ENCODE measurements at regions not wholly inside any gene's neighbourhood (a gene's known extent, or its start where the extent isn't known, plus 50 kb on each side); places are given as distances from the start of the nearest gene placed in this dataset.

GRCh38 chr5:31091501-31091900 is 102.0 kb upstream of the CDH6 start:
- H2AFZ ChIP-seq (ENCODE audit: low read length), result no peak overlapping the region
- no peak overlapping the region for H3K4me3 Mint-ChIP-seq
- no peaks in the 10 kb centered on the region for H4K20me1 ChIP-seq (ENCODE audit: control insufficient read depth, insufficient read depth, insufficient read length)
- H3K36me3 Mint-ChIP-seq (ENCODE audit: insufficient read depth in 1 of 3, low read depth in 3 of 3), result peaks cover 2 to 10% (median 3%) of the 10 kb centered on the region in 3 experiments; a peak in 6 of 7 replicates
- peaks cover 10 to 16% of the 10 kb centered on the region in 2 experiments for H3K4me1 Mint-ChIP-seq
- H3K27me3 ChIP-seq (ENCODE audit: insufficient read depth, low read length), result no peaks in the 10 kb centered on the region
- no peak overlapping the region for H3K56ac ChIP-seq (ENCODE audit: insufficient read length, low read depth, low read length)
- TF ChIP-seq, protein P1, sequence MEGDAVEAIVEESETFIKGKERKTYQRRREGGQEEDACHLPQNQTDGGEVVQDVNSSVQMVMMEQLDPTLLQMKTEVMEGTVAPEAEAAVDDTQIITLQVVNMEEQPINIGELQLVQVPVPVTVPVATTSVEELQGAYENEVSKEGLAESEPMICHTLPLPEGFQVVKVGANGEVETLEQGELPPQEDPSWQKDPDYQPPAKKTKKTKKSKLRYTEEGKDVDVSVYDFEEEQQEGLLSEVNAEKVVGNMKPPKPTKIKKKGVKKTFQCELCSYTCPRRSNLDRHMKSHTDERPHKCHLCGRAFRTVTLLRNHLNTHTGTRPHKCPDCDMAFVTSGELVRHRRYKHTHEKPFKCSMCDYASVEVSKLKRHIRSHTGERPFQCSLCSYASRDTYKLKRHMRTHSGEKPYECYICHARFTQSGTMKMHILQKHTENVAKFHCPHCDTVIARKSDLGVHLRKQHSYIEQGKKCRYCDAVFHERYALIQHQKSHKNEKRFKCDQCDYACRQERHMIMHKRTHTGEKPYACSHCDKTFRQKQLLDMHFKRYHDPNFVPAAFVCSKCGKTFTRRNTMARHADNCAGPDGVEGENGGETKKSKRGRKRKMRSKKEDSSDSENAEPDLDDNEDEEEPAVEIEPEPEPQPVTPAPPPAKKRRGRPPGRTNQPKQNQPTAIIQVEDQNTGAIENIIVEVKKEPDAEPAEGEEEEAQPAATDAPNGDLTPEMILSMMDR (conservative IDR thresholded peaks at IDR 0.05), result no peak
- H3K18ac ChIP-seq (ENCODE audit: insufficient read length, low read depth, low read length), result no peak overlapping the region
- H3K23me2 ChIP-seq (ENCODE audit: insufficient read length, low read depth, low read length, poor library complexity, severe bottlenecking), result no peaks in the 10 kb centered on the region
- H3K79me2 ChIP-seq (ENCODE audit: insufficient read depth, low read length), result no peaks in the 10 kb centered on the region
- no peak overlapping the region for H3T11ph ChIP-seq (ENCODE audit: low read length)
- H3K79me1 ChIP-seq (ENCODE audit: insufficient read depth, low read depth, low read length, poor library complexity, severe bottlenecking), result no peaks in the 10 kb centered on the region
- no peak overlapping the region for H3K14ac ChIP-seq (ENCODE audit: insufficient read depth, low read length)
- H2BK15ac ChIP-seq (ENCODE audit: low read depth, low read length), result no peak overlapping the region
- no peak overlapping the region for H3K27ac ChIP-seq (ENCODE audit: insufficient read length, low read depth, low read length)
- no peak overlapping the region for H3K23ac ChIP-seq (ENCODE audit: insufficient read length, low read depth, low read length)
- no peaks in the 10 kb centered on the region; the same call in 1 of the 2 replicates for H3K27me3 Mint-ChIP-seq (ENCODE audit: low read depth)
- no peak overlapping the region for H2BK20ac ChIP-seq (ENCODE audit: low read depth, low read length, poor library complexity, severe bottlenecking)
- H3K4me1 ChIP-seq (ENCODE audit: insufficient read depth, low read length), result no peaks in the 10 kb centered on the region
- H3K9me3 ChIP-seq (ENCODE audit: control insufficient read depth, low read depth, low read length), result no peaks in the 10 kb centered on the region
- H3K4ac ChIP-seq (ENCODE audit: low read depth, low read length), result no peak overlapping the region
- H3K9me3 Mint-ChIP-seq, result peaks cover 4 to 6% of the 10 kb centered on the region in 2 experiments
- H3K9ac ChIP-seq (ENCODE audit: extremely low read depth, insufficient read length, low read length), result no peak overlapping the region
- H4K91ac ChIP-seq (ENCODE audit: insufficient read length, low read depth, low read length), result no peak overlapping the region
- no peak overlapping the region for H3K4me2 ChIP-seq (ENCODE audit: insufficient read depth, insufficient read length, low read length)
- H2AK5ac ChIP-seq (ENCODE audit: insufficient read length, low read length), result no peak overlapping the region
- WGBS (ENCODE audit: extremely low coverage, insufficient read length, low lambda C conversion rate), result no CpG with 5 or more reads among the region's 5 CpGs
- no peak overlapping the region for H3K27ac Mint-ChIP-seq
- no peak for DNase-seq
- no peak overlapping the region for H2BK12ac ChIP-seq (ENCODE audit: insufficient read length, low read depth, low read length)
- H4K8ac ChIP-seq (replicated peaks; ENCODE audit: insufficient read length, low read depth, low read length), result no peak overlapping the region
- H4K5ac ChIP-seq (ENCODE audit: insufficient read length, low read depth, low read length), result no peak overlapping the region
- no peak overlapping the region for H2BK120ac ChIP-seq (ENCODE audit: low read depth, low read length, poor library complexity, severe bottlenecking)
- H2BK5ac ChIP-seq (ENCODE audit: insufficient read length, low read length), result no peak overlapping the region

Measured in H9 (cell line).